ENCODE measurements at regions not wholly inside any gene's neighbourhood (a gene's known extent, or its start where the extent isn't known, plus 50 kb on each side); places are given as distances from the start of the nearest gene placed in this dataset.

- Histone ChIP-seq H3K9me3 (ENCODE audit: low read depth) (peaks cover 7% of the 10 kb centered on the region), H3F3A (ENCODE audit: low read depth) (no peaks in the 10 kb centered on the region), H3K4me1 (no peaks in the 10 kb centered on the region), H2AFZ (replicated peaks) (no peak overlapping the region), H3K27ac (no peak overlapping the region), H3K4me3 (no peak overlapping the region), H3K36me3 (peaks cover 5% of the 10 kb centered on the region), H4K20me1 (ENCODE audit: low read depth) (no peaks in the 10 kb centered on the region), H3K9ac (no peak overlapping the region), H3K27me3 (no peaks in the 10 kb centered on the region), H3K79me2 (ENCODE audit: low read depth) (no peaks in the 10 kb centered on the region), H3K4me2 (no peak overlapping the region)
- no peak for DNase-seq (ENCODE audit: low spot score)
- Mint-ChIP-seq H3K4me3 (no peak overlapping the region), H3K4me1 (no peaks in the 10 kb centered on the region), H3K27me3 (ENCODE audit: insufficient read depth, low read depth) (peaks cover 3% of the 10 kb centered on the region), H3K9me3 (peaks cover 23% of the 10 kb centered on the region), H3K27ac (no peak overlapping the region), H3K36me3 (peaks cover 2% of the 10 kb centered on the region)
- TF ChIP-seq EZH2phosphoT487 (IDR thresholded peaks at IDR 0.05) (no peak), EZH2 (IDR thresholded peaks at IDR 0.05) (no peak), CTCF (IDR thresholded peaks at IDR 0.05) (no peak)
These were observed 223.3 kb downstream of the LPIN1 start for GRCh38 chr2:11969774-11970173.

- no peaks in the 10 kb centered on the region for H3K4me1 ChIP-seq
- TF ChIP-seq EZH2 (IDR thresholded peaks at IDR 0.05): no peak
- TF ChIP-seq CTCF (IDR thresholded peaks at IDR 0.05): no peak
- TF ChIP-seq EZH2phosphoT487 (IDR thresholded peaks at IDR 0.05): no peak
- Mint-ChIP-seq H3K27me3 (ENCODE audit: insufficient read depth, low read depth) (peaks cover 3% of the 10 kb centered on the region), H3K27ac (no peak overlapping the region), H3K4me1 (peaks cover under 1% of the 10 kb centered on the region), H3K36me3 (peaks cover 2% of the 10 kb centered on the region), H3K9me3 (peaks cover 41% of the 10 kb centered on the region), H3K4me3 (no peak overlapping the region)
- DNase-seq (ENCODE audit: low spot score): no peak
- H3K9me3 ChIP-seq (ENCODE audit: low read depth): peaks cover 7% of the 10 kb centered on the region
- H4K20me1 ChIP-seq (ENCODE audit: low read depth): no peaks in the 10 kb centered on the region
- H3F3A ChIP-seq (ENCODE audit: low read depth): no peaks in the 10 kb centered on the region
- H3K79me2 ChIP-seq (ENCODE audit: low read depth): no peaks in the 10 kb centered on the region
- H3K36me3 ChIP-seq: peaks cover 5% of the 10 kb centered on the region
- H3K27me3 ChIP-seq: no peaks in the 10 kb centered on the region
- H3K27ac ChIP-seq: no peak overlapping the region
- no peak overlapping the region for H3K9ac ChIP-seq
- H2AFZ ChIP-seq (replicated peaks): no peak overlapping the region
- no peak overlapping the region for H3K4me3 ChIP-seq
- no peak overlapping the region for H3K4me2 ChIP-seq
These were observed 228.1 kb downstream of the LPIN1 start for GRCh38 chr2:11974573-11974972.

DNA sequence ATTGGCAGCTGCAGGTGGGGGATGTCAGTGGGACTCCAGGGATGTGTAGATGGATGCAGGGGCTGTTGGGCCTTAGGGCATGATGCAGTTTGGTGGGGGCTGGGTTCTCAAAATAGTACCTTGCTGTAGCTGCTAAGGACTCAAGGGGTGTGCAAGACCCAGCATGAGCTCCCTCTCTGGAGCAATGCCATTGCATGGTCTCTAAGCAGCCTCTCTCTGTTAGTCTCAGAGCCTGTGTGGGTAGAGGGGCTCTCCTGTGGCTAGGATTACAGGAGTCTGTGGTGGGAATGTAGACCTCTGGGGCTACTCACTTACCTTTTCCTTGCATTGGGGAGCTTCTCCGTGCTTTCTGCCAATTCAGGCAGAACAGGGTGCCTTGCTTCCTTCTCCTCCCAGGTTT, 228.9 kb downstream of the LPIN1 start:
- Mint-ChIP-seq H3K36me3 (peaks cover 2% of the 10 kb centered on the region), H3K4me1 (peaks cover 3% of the 10 kb centered on the region), H3K9me3 (peaks cover 44% of the 10 kb centered on the region), H3K27me3 (ENCODE audit: insufficient read depth, low read depth) (peaks cover 5% of the 10 kb centered on the region), H3K4me3 (no peak overlapping the region), H3K27ac (no peak overlapping the region)
- H3K4me1 ChIP-seq: no peaks in the 10 kb centered on the region
- H3K36me3 ChIP-seq: peaks cover 5% of the 10 kb centered on the region
- DNase-seq (ENCODE audit: low spot score): no peak
- H3K4me2 ChIP-seq: no peak overlapping the region
- no peaks in the 10 kb centered on the region for H3F3A ChIP-seq (ENCODE audit: low read depth)
- H3K27ac ChIP-seq: no peak overlapping the region
- no peaks in the 10 kb centered on the region for H3K27me3 ChIP-seq
- TF ChIP-seq EZH2 (IDR thresholded peaks at IDR 0.05) (no peak), EZH2phosphoT487 (IDR thresholded peaks at IDR 0.05) (no peak), CTCF (IDR thresholded peaks at IDR 0.05) (no peak)
- H3K79me2 ChIP-seq (ENCODE audit: low read depth): no peaks in the 10 kb centered on the region
- H3K9ac ChIP-seq: no peak overlapping the region
- no peak overlapping the region for H2AFZ ChIP-seq (replicated peaks)
- H3K9me3 ChIP-seq (ENCODE audit: low read depth): peaks cover 7% of the 10 kb centered on the region
- no peaks in the 10 kb centered on the region for H4K20me1 ChIP-seq (ENCODE audit: low read depth)
- no peak overlapping the region for H3K4me3 ChIP-seq
